Neuronal stem cell (in vitro differentiated cells): ENCODE measurements at regions not wholly inside any gene's neighbourhood (a gene's known extent, or its start where the extent isn't known, plus 50 kb on each side); places are given as distances from the start of the nearest gene placed in this dataset.

Experiments
- DNase-seq: peaks from one replicate; pipeline ENCODE4 v3.0.0-alpha.2; 2013; ENCODE audit warnings: low spot score
- H2AFZ ChIP-seq: one replicate; pipeline ENCODE4 v1.6.1; 2013; ENCODE audit warnings: mild to moderate bottlenecking, low read length, inconsistent platforms
- H2AK5ac ChIP-seq: 2 replicates; pipeline ENCODE4 v1.6.1; 2013; ENCODE audit warnings: low read depth, mild to moderate bottlenecking, inconsistent platforms, low read length, moderate library complexity, mixed read lengths
- H2BK120ac ChIP-seq: 2 replicates; pipeline ENCODE4 v1.6.1; 2013; ENCODE audit warnings: low read depth, mild to moderate bottlenecking, inconsistent platforms, low read length, moderate library complexity, mixed read lengths
- H2BK12ac ChIP-seq: one replicate; pipeline ENCODE4 v1.6.1; 2013; ENCODE audit warnings: low read length, inconsistent platforms
- H2BK15ac ChIP-seq: 2 replicates; pipeline ENCODE4 v1.6.1; 2013; ENCODE audit warnings: mild to moderate bottlenecking, low read length, inconsistent platforms, mixed read lengths
- H2BK5ac ChIP-seq: one replicate; pipeline ENCODE4 v1.6.1; 2013; ENCODE audit warnings: inconsistent platforms, mild to moderate bottlenecking, low read length, moderate library complexity
- H3K14ac ChIP-seq: one replicate; pipeline ENCODE4 v1.6.1; 2013; ENCODE audit warnings: low read length, inconsistent platforms
- H3K18ac ChIP-seq: 2 replicates; pipeline ENCODE4 v1.6.1; 2013; ENCODE audit warnings: low read length, inconsistent platforms
- H3K23ac ChIP-seq: 2 replicates; pipeline ENCODE4 v1.6.1; 2013; ENCODE audit warnings: low read depth, mild to moderate bottlenecking, mixed read lengths, low read length, inconsistent platforms; ENCODE audit not compliant: poor library complexity
- H3K27ac ChIP-seq: replicated peaks from 3 replicates; pipeline ENCODE4 v1.5.1; 2013; ENCODE audit warnings: low read length, inconsistent platforms
- H3K27me3 ChIP-seq, 3 experiments: 2 replicates each; pipeline ENCODE4 v1.6.1; 2013; ENCODE audit warnings: low read length in 3 of 3, mild to moderate bottlenecking in 2 of 3, inconsistent platforms in 1 of 3, low read depth in 1 of 3, mixed read lengths in 1 of 3, moderate library complexity in 1 of 3; ENCODE audit not compliant: control insufficient read depth in 3 of 3, insufficient read depth in 3 of 3
- H3K36me3 ChIP-seq, 2 donors: replicated peaks in 1 of 2; 2 replicates each; pipeline ENCODE4 v1.6.1; 2013; ENCODE audit warnings: low read length in 2 of 2; ENCODE audit not compliant: control insufficient read depth in 2 of 2, insufficient read depth in 2 of 2
- H3K4ac ChIP-seq: 2 replicates; pipeline ENCODE4 v1.6.1; 2013; ENCODE audit warnings: inconsistent platforms, mild to moderate bottlenecking, low read length, moderate library complexity
- H3K4me1 ChIP-seq, 2 donors: 1 replicate in 1 of 2; 2 replicates in 1 of 2; pipeline ENCODE4 v1.6.1; 2013; ENCODE audit warnings: low read length in 2 of 2, low read depth in 1 of 2; ENCODE audit not compliant: control insufficient read depth in 2 of 2, insufficient read depth in 1 of 2
- H3K4me2 ChIP-seq: one replicate; pipeline ENCODE4 v1.6.1; 2013; ENCODE audit warnings: mild to moderate bottlenecking, low read length, inconsistent platforms; ENCODE audit not compliant: insufficient read depth, poor library complexity, severe bottlenecking
- H3K4me3 ChIP-seq, 2 donors: 2 replicates each; pipeline ENCODE4 v1.5.1; 2013; ENCODE audit warnings: low read length in 2 of 2, mild to moderate bottlenecking in 2 of 2, inconsistent platforms in 1 of 2, moderate library complexity in 1 of 2
- H3K79me1 ChIP-seq: one replicate; pipeline ENCODE4 v1.6.1; 2013; ENCODE audit warnings: low read depth, mild to moderate bottlenecking, inconsistent platforms, low read length, moderate library complexity
- H3K9ac ChIP-seq: one replicate; pipeline ENCODE4 v1.6.1; 2013; ENCODE audit warnings: mild to moderate bottlenecking, low read depth, low read length, inconsistent platforms; ENCODE audit not compliant: poor library complexity
- H3K9me3 ChIP-seq, 2 donors: replicated peaks in 1 of 2; 2 replicates each; pipeline versions ENCODE3 to v1.6.1; 2013; ENCODE audit warnings: low read length in 2 of 2, mild to moderate bottlenecking in 2 of 2, inconsistent platforms in 1 of 2, low read depth in 1 of 2, mixed read lengths in 1 of 2, moderate library complexity in 1 of 2; ENCODE audit not compliant: control insufficient read depth in 2 of 2, insufficient read depth in 1 of 2
- H4K8ac ChIP-seq: one replicate; pipeline ENCODE4 v1.6.1; 2013; ENCODE audit warnings: low read depth, mild to moderate bottlenecking, inconsistent platforms, low read length, moderate library complexity
- H4K91ac ChIP-seq: one replicate; pipeline ENCODE4 v1.6.1; 2013; ENCODE audit warnings: low read length, low read depth, mild to moderate bottlenecking, inconsistent platforms; ENCODE audit not compliant: poor library complexity
- WGBS, 2 donors: extraction: QIAGEN DNeasy Blood & Tissue Kit; methylation state at CpG; one replicate each; pipeline ENCODE4 v1.1.7; 2013; ENCODE audit warnings: missing lambda C conversion rate in 2 of 2, mixed read lengths in 1 of 2; ENCODE audit not compliant: insufficient read length in 2 of 2, insufficient replicate concordance in 1 of 2; ENCODE audit errors: extremely low coverage in 2 of 2; 5-methylcytosine and 5-hydroxymethylcytosine counted together

GRCh38 chr7:68547181-68547580 lies 1051.1 kb upstream of the AUTS2 start:
- WGBS, 2 donors = no CpG with 5 or more reads among the region's 6 CpGs

GRCh38 chr7:68547799-68548198 lies 1050.5 kb upstream of the AUTS2 start:
- Histone ChIP-seq H4K91ac (no peak overlapping the region), H4K8ac (no peak overlapping the region), H2AFZ (no peak overlapping the region), H2BK120ac (no peak overlapping the region), H3K79me1 (no peaks in the 10 kb centered on the region), H3K14ac (no peak overlapping the region), H3K4ac (no peak overlapping the region), H3K4me2 (no peak overlapping the region), H3K9me3 (no peaks in the 10 kb centered on the region), H3K27ac (no peak overlapping the region), H2AK5ac (no peak overlapping the region), H3K36me3 (no peaks in the 10 kb centered on the region), H3K18ac (no peak overlapping the region), H3K9ac (no peak overlapping the region), H2BK5ac (no peak overlapping the region), H3K4me1 (no peaks in the 10 kb centered on the region), H3K23ac (no peak overlapping the region), H2BK12ac (no peak overlapping the region), H2BK15ac (no peak overlapping the region), H3K27me3 (no peaks in the 10 kb centered on the region), H3K4me3 (no peak overlapping the region)
- DNase-seq = no peak
- WGBS, 2 donors = no CpG with 5 or more reads among the region's 10 CpGs

More at GRCh38 chr7:68547181-68547580, 1051.1 kb upstream of the AUTS2 start:
- H4K91ac ChIP-seq = no peak overlapping the region
- no peak overlapping the region for H3K4ac ChIP-seq
- H3K9me3 ChIP-seq = no peaks in the 10 kb centered on the region
- H2BK120ac ChIP-seq = no peak overlapping the region
- no peaks in the 10 kb centered on the region for H3K79me1 ChIP-seq
- no peak overlapping the region for H2BK5ac ChIP-seq
- no peak overlapping the region for H3K27ac ChIP-seq
- H3K14ac ChIP-seq = no peak overlapping the region
- DNase-seq = no peak
- H3K27me3 ChIP-seq = no peaks in the 10 kb centered on the region
- H3K36me3 ChIP-seq = no peaks in the 10 kb centered on the region
- no peak overlapping the region for H2AK5ac ChIP-seq
- no peak overlapping the region for H3K4me3 ChIP-seq
- H2AFZ ChIP-seq = no peak overlapping the region
- H2BK15ac ChIP-seq = no peak overlapping the region
- H3K23ac ChIP-seq = no peak overlapping the region
- H3K4me2 ChIP-seq = no peak overlapping the region
- no peak overlapping the region for H2BK12ac ChIP-seq
- no peak overlapping the region for H3K9ac ChIP-seq
- H3K18ac ChIP-seq = no peak overlapping the region
- no peak overlapping the region for H4K8ac ChIP-seq
- no peaks in the 10 kb centered on the region for H3K4me1 ChIP-seq

GRCh38 chr7:68550027-68550426 lies 1048.2 kb upstream of the AUTS2 start:
- H2BK12ac ChIP-seq = no peak overlapping the region
- no peak overlapping the region for H2BK120ac ChIP-seq
- no peak overlapping the region for H3K9ac ChIP-seq
- no peak overlapping the region for H3K14ac ChIP-seq
- no peak overlapping the region for H3K23ac ChIP-seq
- H2BK5ac ChIP-seq = no peak overlapping the region
- H2AK5ac ChIP-seq = no peak overlapping the region
- no peaks in the 10 kb centered on the region for H3K4me1 ChIP-seq
- DNase-seq = no peak
- H3K79me1 ChIP-seq = no peaks in the 10 kb centered on the region
- no peak overlapping the region for H3K18ac ChIP-seq
- no peaks in the 10 kb centered on the region for H3K36me3 ChIP-seq
- H3K4ac ChIP-seq = no peak overlapping the region
- no peak overlapping the region for H3K4me2 ChIP-seq
- no peaks in the 10 kb centered on the region for H3K9me3 ChIP-seq
- no peaks in the 10 kb centered on the region for H3K27me3 ChIP-seq
- WGBS, 2 donors = no CpG with 5 or more reads among the region's 2 CpGs
- no peak overlapping the region for H4K8ac ChIP-seq
- H2AFZ ChIP-seq = no peak overlapping the region
- H4K91ac ChIP-seq = no peak overlapping the region
- H3K27ac ChIP-seq = no peak overlapping the region
- H3K4me3 ChIP-seq = no peak overlapping the region
- no peak overlapping the region for H2BK15ac ChIP-seq

GRCh38 chr7:68550635-68551034 lies 1047.6 kb upstream of the AUTS2 start:
- Histone ChIP-seq H2AK5ac (no peak overlapping the region), H3K23ac (no peak overlapping the region), H3K18ac (no peak overlapping the region), H3K4me2 (no peak overlapping the region), H2BK5ac (no peak overlapping the region), H3K79me1 (no peaks in the 10 kb centered on the region), H3K9ac (no peak overlapping the region), H2BK12ac (no peak overlapping the region), H3K36me3 (no peaks in the 10 kb centered on the region), H3K4ac (no peak overlapping the region), H2AFZ (no peak overlapping the region), H4K91ac (no peak overlapping the region), H3K27me3 (no peaks in the 10 kb centered on the region), H4K8ac (no peak overlapping the region), H3K9me3 (no peaks in the 10 kb centered on the region), H3K14ac (no peak overlapping the region), H3K27ac (no peak overlapping the region), H2BK15ac (no peak overlapping the region), H2BK120ac (no peak overlapping the region), H3K4me3 (no peak overlapping the region), H3K4me1 (no peaks in the 10 kb centered on the region)
- no peak for DNase-seq
- WGBS, 2 donors = no CpG with 5 or more reads among the region's 3 CpGs
